Astrocyte (in vitro differentiated cells and primary cell): ENCODE measurements at regions not wholly inside any gene's neighbourhood (a gene's known extent, or its start where the extent isn't known, plus 50 kb on each side); places are given as distances from the start of the nearest gene placed in this dataset.

Experiments used
- CTCF ChIP-seq: IDR thresholded peaks from 2 replicates; pipeline ENCODE4 v1.5.1; 2011; ENCODE audit warnings: low read depth, mild to moderate bottlenecking, inconsistent platforms, low read length, moderate library complexity; ENCODE audit not compliant: insufficient read depth
- EZH2 ChIP-seq: IDR thresholded peaks from 2 replicates; pipeline ENCODE4 v1.6.1; 2012; ENCODE audit warnings: mild to moderate bottlenecking, low read length, inconsistent platforms; ENCODE audit not compliant: insufficient read depth

GRCh38 chr4:100609810-100610209 is 92.0 kb upstream of the EMCN start:
- no peak for TF ChIP-seq CTCF
- TF ChIP-seq EZH2, result no peak
